Esophagus muscularis mucosa (tissue), 3 donors: ENCODE measurements at regions not wholly inside any gene's neighbourhood (a gene's known extent, or its start where the extent isn't known, plus 50 kb on each side); places are given as distances from the start of the nearest gene placed in this dataset.

Source experiments
- POLR2A ChIP-seq: fragments of 450-650 bp; IDR thresholded peaks from one replicate; pipeline ENCODE4 v1.6.1; 2017; ENCODE audit warnings: antibody characterized with exemption, moderate library complexity, mild to moderate bottlenecking, low read depth
- POLR2AphosphoS5 ChIP-seq, 2 donors: sonication (generic); formaldehyde crosslinking; IDR thresholded peaks; one replicate each; pipeline ENCODE4 v1.6.1; 2017; ENCODE audit warnings: antibody characterized with exemption in 2 of 2
- TF ChIP-seq, protein P1 (sequence below), 3 experiments: fragments of 200-600 bp in 2 of 3; fragments of 450-650 bp in 1 of 3; sonication (generic) in 2 of 3; IDR thresholded peaks; one replicate each; pipeline ENCODE4 v1.5.1; 2017 to 2019; ENCODE audit warnings: antibody characterized with exemption in 3 of 3, mild to moderate bottlenecking in 2 of 3, moderate library complexity in 1 of 3

DNA sequence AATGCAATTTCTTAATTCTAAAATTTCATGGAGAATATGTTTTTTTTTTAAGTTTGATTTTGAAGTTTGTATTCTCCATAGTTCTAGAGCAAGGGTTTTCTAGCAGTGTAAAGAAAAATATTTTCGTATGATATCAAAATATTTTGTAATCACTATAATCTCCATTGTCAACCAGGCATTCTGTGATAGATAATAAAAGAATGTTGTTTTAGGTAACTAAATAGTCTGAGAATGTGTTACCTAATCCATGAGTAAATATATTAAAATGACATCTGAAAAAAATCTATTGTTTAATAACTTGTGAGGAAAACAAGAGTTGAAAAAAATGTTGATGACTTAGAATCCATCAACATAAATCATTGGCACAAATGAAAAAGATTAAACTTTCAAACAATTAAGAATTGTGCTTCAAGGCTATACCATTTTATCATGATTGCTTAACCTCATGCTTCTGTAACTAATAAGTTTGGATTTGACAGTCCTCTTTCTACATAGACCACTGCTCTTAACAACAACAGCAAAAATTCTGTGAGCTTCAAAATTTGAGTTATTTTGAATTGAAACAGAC lies 2211.8 kb downstream of the LRRC4C start:
- TF ChIP-seq POLR2AphosphoS5 (IDR thresholded peaks at IDR 0.05) (no peak), POLR2A (no peak)
- TF ChIP-seq, protein P1, sequence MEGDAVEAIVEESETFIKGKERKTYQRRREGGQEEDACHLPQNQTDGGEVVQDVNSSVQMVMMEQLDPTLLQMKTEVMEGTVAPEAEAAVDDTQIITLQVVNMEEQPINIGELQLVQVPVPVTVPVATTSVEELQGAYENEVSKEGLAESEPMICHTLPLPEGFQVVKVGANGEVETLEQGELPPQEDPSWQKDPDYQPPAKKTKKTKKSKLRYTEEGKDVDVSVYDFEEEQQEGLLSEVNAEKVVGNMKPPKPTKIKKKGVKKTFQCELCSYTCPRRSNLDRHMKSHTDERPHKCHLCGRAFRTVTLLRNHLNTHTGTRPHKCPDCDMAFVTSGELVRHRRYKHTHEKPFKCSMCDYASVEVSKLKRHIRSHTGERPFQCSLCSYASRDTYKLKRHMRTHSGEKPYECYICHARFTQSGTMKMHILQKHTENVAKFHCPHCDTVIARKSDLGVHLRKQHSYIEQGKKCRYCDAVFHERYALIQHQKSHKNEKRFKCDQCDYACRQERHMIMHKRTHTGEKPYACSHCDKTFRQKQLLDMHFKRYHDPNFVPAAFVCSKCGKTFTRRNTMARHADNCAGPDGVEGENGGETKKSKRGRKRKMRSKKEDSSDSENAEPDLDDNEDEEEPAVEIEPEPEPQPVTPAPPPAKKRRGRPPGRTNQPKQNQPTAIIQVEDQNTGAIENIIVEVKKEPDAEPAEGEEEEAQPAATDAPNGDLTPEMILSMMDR (IDR thresholded peaks at IDR 0.05): no peak
